GM19372 (cell line): ENCODE measurements at regions not wholly inside any gene's neighbourhood (a gene's known extent, or its start where the extent isn't known, plus 50 kb on each side); places are given as distances from the start of the nearest gene placed in this dataset.

ENCODE experiments used
- ATAC-seq: cut with Tn5 transposase; IDR thresholded peaks from one replicate; pipeline ENCODE4 v1.9.1; 2021; ENCODE audit warnings: mild to moderate bottlenecking, low read depth, moderate library complexity; ENCODE audit not compliant: unreplicated experiment

- ATAC-seq: no peak
Observed at GRCh38 chr9:27625751-27626150, 52.5 kb upstream of the C9orf72 start.

DNA sequence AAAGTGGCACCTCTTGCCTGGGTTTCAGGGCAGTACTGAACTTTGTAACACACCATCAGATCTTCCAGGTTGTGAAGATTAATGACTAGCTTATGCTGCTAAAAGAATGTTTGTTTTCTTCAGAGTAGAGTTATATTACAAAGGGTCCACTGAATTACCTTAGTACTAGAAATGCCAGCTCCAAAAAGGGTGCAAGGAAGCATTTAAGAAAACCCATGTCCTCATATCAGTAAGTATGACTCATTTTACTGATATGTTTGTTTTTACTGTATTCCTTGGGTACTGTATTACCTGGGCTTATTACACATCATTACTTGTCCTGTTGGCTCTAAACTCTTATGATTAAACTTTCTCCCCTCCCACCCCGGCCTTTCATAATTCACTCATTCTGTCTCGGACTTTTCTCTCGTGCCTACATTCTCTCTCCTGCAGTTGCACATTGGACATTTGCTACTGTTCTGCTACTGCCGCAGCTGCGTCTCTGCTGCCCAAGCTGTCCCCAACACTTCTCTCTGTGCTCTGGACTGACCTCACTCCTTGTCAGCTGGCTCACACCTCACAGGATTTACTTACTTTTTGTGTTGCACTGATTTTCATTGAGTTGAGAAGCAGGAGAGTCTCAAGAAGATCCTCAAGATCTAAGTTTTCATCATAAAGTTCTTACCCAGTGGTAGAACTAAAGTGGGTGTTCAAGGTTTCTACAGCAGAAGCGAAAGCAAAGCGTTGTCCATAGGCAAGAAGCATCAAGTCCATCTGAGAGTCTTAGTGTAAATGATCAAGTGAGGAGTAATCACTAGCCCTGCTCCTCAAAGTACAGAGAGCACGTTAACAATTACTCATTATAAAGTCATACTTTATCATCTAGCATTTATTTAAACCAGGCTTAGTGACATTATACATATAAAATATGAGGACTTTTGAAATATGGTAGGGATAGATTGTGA lies 53.2 kb upstream of the C9orf72 start:
- ATAC-seq: no peak

GRCh38 chr9:27627188-27627564 lies 53.9 kb upstream of the C9orf72 start:
- ATAC-seq: no peak

DNA sequence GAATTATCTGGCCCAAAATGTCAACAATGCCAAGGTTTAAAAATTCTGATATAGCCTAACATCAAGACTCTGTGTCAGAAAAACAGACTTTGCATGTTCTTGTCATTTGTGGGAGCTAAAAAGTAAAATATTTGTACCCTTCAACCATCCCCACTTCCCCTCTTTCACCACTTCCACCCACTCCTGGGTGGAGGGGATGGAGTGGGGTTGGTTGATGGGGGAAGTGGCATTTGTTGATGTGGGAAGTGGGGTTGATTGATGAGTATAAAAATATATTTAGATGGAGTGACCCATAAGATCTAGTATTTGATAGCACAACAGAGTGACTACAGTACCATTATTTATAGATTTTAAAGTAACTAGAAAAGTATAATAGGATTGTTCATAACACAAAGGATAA lies 55.0 kb upstream of the C9orf72 start:
- no peak for ATAC-seq

- no peak for ATAC-seq
Observed at GRCh38 chr9:27629425-27629824, 56.1 kb upstream of the C9orf72 start.

- no peak for ATAC-seq
Observed at GRCh38 chr9:27632254-27632653, 59.0 kb upstream of the C9orf72 start.

GRCh38 chr9:27633764-27634163 lies 60.5 kb upstream of the C9orf72 start:
- no peak for ATAC-seq

DNA sequence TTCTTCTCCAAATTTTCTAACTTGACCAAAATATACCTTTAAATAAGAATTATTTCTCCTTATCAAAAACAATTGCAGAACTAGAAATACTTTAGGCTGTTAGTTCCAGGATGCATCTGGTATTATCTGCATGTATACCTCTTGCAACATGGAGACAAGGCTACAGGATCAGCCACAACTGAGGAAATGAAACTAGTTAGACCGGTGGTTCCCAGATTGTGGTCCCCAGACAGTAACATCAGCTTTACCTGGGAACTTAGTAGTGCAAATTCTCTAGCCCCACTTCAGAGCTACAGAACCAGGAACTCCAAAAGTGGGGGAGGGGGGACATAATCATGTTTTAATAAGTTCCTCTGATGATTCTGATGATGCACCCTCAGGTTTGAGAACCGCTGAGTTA lies 61.6 kb upstream of the C9orf72 start:
- ATAC-seq: no peak

GRCh38 chr9:27638716-27639115 lies 65.4 kb upstream of the C9orf72 start:
- ATAC-seq: no peak

- ATAC-seq: no peak
Observed at GRCh38 chr9:27645161-27645840, 72.0 kb upstream of the C9orf72 start.

GRCh38 chr9:27653246-27653645 lies 80.0 kb upstream of the C9orf72 start:
- no peak for ATAC-seq

- no peak for ATAC-seq
Observed at GRCh38 chr9:27653957-27654356, 80.7 kb upstream of the C9orf72 start.

DNA sequence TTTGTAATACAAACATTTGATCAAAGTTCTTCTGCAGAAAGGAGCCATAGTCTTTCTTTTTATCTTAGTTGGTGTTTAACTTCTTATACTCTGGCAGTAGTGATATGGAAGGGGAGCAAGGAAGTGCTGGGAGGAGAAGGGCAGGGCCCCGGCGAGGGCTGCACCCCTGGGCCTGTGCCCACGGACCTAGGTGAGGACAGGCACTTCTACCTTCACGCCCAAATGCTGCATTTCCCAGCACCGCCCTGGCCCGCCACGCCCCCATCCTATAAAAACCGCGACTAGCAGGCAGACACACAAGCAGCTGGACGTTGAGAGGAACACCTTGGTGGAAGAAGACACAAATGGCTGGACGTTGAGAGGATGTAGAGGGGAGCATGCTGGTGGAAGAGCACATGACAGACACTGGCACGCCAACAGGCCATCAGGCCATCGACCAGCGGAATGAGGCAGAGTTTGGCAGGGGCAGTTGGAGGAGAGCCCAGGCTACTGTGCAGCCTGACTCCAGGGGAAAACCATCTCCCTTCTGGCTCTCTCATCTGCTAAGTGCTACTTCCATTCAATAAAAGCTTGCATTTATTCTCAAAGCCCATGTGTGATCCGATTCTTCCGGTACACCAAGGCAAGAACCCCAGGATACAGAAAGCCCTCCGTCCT lies 81.5 kb upstream of the C9orf72 start:
- ATAC-seq: no peak

- ATAC-seq: no peak
Observed at GRCh38 chr9:27655441-27655840, 82.2 kb upstream of the C9orf72 start.

DNA sequence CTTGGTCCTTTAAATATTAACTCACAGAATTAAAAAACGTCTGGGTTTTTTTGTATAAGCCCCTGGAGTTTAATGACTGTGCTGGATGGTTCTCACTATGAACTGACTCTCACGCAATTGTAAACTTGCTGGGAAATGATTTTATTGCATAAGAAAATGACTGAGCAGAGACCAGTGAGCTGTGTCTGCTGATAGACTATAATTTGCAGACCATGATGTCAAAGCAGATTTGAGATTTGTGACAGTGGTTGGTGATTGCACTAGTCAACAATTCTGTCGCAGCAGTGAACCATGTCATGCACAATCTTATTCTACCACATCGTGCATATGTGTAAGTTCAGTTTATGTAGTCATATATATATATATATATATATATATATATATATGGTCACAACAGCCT lies 85.7 kb upstream of the C9orf72 start:
- ATAC-seq: no peak

- ATAC-seq: no peak
Observed at GRCh38 chr9:27659571-27659970, 86.3 kb upstream of the C9orf72 start.

- ATAC-seq: no peak
Observed at GRCh38 chr9:27660148-27660547, 86.9 kb upstream of the C9orf72 start.

GRCh38 chr9:27663526-27663925 lies 90.2 kb upstream of the C9orf72 start:
- ATAC-seq: no peak

GRCh38 chr9:27664121-27664779 lies 91.0 kb upstream of the C9orf72 start:
- no peak for ATAC-seq

GRCh38 chr9:27665136-27665535 lies 91.9 kb upstream of the C9orf72 start:
- ATAC-seq: no peak

GRCh38 chr9:27668280-27668679 lies 95.0 kb upstream of the C9orf72 start:
- ATAC-seq: no peak
